ENCODE measurements at regions not wholly inside any gene's neighbourhood (a gene's known extent, or its start where the extent isn't known, plus 50 kb on each side); places are given as distances from the start of the nearest gene placed in this dataset.

DNA sequence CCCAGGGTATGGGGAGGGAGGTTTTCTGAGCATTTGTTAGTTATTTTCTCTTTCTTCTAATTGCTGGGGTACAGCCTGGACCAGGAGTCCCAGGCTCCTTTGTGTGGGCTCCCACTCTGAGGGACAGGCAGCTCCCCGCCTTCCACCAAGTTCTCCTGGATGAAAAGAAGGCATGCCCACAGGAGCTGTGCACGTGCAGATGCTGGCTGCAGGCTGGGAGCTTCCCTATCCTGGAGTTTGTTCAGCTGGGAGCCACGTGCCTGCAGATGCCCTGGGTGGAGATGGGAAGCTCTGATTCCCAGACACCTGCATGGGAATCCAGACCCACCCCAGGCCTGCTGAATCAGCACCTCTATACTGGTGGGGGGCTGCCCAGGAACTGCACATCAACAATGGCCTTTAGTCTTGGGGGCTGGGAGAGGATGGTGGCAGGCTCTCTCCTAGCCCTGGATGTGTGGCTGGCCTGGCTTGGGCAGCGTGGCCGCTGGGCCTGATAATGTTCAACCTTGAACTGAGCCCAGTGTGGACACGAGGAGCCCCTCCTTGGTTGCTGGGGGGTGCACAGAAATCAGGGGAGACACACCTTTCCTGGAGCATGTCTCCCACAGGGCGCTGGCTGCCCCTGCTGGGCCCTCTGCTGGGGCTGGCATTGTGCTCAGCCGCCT lies 233.6 kb upstream of the HS6ST1 start:
- Histone ChIP-seq H3K4me3 (ENCODE audit: insufficient read depth, low read depth, low read length, poor library complexity, severe bottlenecking) (no peak overlapping the region), H3K27me3 (replicated peaks; ENCODE audit: control insufficient read depth, insufficient read depth, low read length, poor library complexity, severe bottlenecking) (no peaks in the 10 kb centered on the region), H3K36me3 (ENCODE audit: control insufficient read depth, insufficient read depth, low read length) (no peaks in the 10 kb centered on the region), H3K4me1 (ENCODE audit: control insufficient read depth, insufficient read depth, low read length, poor library complexity, severe bottlenecking) (no peaks in the 10 kb centered on the region), H3K9me3 (ENCODE audit: control insufficient read depth, low read length) (no peaks in the 10 kb centered on the region), H3K27ac (ENCODE audit: insufficient read depth, low read length, poor library complexity, severe bottlenecking) (no peak overlapping the region)
- DNase-seq: no peak

DNA sequence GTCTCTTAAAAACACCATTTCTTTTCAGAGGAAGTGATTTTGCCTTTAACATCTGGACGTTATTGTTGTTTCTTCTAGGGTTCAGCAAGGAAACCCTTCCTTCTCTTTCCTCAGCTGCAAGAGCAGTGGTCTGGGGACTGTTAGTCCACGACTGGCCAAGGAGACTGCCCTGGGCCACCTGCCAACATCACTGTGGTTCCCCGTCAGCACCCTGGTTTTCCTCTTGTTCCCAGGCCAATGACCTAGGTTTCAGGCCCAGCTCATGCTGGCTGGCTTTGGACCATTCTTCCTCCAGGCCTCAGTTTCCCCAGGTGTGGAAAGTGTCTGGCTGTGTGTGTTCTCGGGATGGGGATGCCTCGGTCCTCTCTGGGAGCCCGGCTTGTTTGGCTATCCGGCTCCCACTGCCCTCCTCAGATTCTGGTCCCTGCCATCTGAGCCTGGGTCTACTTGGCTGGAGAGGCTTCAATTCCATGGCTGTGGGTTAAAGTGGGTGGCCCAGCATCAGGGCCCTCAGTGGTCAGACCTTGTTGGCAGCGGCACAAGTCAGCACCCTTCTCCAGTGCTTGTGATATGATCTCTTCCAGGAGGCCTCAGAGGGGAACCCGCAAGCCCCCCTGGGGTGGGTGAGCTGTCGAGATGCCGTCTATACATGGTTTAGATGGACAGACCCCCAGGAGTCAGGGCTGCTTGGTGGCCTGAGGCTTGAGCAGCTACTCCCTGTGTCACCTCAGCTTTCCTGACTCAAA lies 234.3 kb upstream of the HS6ST1 start:
- DNase-seq: no peak
- Histone ChIP-seq H3K4me1 (ENCODE audit: control insufficient read depth, insufficient read depth, low read length, poor library complexity, severe bottlenecking) (no peaks in the 10 kb centered on the region), H3K4me3 (ENCODE audit: insufficient read depth, low read depth, low read length, poor library complexity, severe bottlenecking) (no peak overlapping the region), H3K27me3 (replicated peaks; ENCODE audit: control insufficient read depth, insufficient read depth, low read length, poor library complexity, severe bottlenecking) (no peaks in the 10 kb centered on the region), H3K27ac (ENCODE audit: insufficient read depth, low read length, poor library complexity, severe bottlenecking) (no peak overlapping the region), H3K9me3 (ENCODE audit: control insufficient read depth, low read length) (no peaks in the 10 kb centered on the region), H3K36me3 (ENCODE audit: control insufficient read depth, insufficient read depth, low read length) (no peaks in the 10 kb centered on the region)

DNA sequence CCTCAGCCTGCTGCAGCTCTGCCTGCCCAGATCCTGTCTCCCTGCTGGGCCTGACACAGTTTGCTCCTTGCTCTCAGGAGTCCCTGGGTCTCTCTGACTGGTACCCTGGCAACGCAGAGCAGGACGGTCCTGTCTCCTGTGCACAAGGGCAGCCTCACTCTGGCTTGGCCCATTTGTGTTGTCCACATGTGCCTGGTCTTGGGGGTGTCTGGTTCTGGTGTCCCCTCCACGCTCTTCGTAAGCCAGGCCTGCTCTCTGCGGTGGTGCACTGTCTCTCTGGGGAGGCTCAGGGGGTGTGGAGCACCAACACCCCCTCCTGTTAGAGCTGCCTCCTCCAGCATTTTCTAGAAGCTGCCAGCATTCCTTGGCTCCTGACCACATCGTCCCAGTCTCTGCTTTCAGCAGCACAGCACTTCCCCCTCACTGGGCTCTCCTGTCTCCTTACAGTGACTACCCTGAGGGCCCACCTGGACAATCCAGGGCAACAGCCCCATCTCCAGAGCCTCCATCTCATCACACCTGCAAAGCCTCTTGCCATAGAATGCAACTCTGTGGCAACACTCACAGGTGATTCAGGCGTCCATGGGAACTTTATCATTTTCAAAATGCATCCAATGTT lies 235.6 kb upstream of the HS6ST1 start:
- Histone ChIP-seq H3K9me3 (ENCODE audit: control insufficient read depth, low read length) (no peaks in the 10 kb centered on the region), H3K27ac (ENCODE audit: insufficient read depth, low read length, poor library complexity, severe bottlenecking) (no peak overlapping the region), H3K4me1 (ENCODE audit: control insufficient read depth, insufficient read depth, low read length, poor library complexity, severe bottlenecking) (no peaks in the 10 kb centered on the region), H3K4me3 (ENCODE audit: insufficient read depth, low read depth, low read length, poor library complexity, severe bottlenecking) (no peak overlapping the region), H3K27me3 (replicated peaks; ENCODE audit: control insufficient read depth, insufficient read depth, low read length, poor library complexity, severe bottlenecking) (no peaks in the 10 kb centered on the region), H3K36me3 (ENCODE audit: control insufficient read depth, insufficient read depth, low read length) (no peaks in the 10 kb centered on the region)
- no peak for DNase-seq

DNA sequence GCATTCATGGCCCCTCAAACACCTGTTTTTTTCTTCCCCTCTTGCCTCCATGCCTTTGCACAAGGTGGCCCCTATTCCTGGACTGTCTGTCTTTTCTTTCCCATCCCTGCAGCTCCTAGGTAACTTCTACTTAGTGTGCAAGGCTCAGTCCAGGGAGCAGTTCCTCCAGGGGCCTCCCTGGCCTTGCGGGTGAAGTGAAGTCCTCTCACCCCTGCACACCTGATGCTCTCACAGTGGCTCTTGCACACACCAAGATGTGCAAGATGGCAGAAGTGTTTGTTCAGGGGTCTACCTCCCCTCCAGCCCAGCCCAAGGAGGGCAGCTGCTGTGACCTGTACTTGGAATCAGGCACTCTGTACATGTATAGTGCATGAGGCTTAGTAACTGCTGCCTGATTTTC lies 236.8 kb upstream of the HS6ST1 start:
- Histone ChIP-seq H3K36me3 (ENCODE audit: control insufficient read depth, insufficient read depth, low read length) (no peaks in the 10 kb centered on the region), H3K4me3 (ENCODE audit: insufficient read depth, low read depth, low read length, poor library complexity, severe bottlenecking) (no peak overlapping the region), H3K4me1 (ENCODE audit: control insufficient read depth, insufficient read depth, low read length, poor library complexity, severe bottlenecking) (no peaks in the 10 kb centered on the region), H3K27ac (ENCODE audit: insufficient read depth, low read length, poor library complexity, severe bottlenecking) (no peak overlapping the region), H3K27me3 (replicated peaks; ENCODE audit: control insufficient read depth, insufficient read depth, low read length, poor library complexity, severe bottlenecking) (no peaks in the 10 kb centered on the region), H3K9me3 (ENCODE audit: control insufficient read depth, low read length) (no peaks in the 10 kb centered on the region)
- DNase-seq: no peak

DNA sequence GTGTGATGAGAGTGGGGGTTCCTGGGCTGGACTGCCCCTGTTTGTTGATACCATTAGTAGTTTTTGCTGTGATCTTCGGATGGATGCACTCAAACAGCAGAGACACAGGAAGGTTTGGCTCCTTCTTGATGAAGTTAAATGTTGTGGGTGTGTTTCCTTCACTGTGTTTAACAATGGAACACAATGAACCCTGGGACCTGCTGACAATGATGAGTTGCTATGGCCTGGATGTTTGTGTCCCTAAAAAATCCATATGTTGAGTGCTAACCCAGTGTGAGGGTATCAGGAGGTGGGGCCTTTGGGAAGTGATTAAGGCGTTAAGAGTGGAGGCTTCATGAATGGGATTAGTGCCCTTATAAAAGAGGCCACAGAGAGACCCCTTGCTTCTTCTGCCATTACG lies 237.4 kb upstream of the HS6ST1 start:
- DNase-seq: no peak
- Histone ChIP-seq H3K4me1 (ENCODE audit: control insufficient read depth, insufficient read depth, low read length, poor library complexity, severe bottlenecking) (no peaks in the 10 kb centered on the region), H3K27me3 (replicated peaks; ENCODE audit: control insufficient read depth, insufficient read depth, low read length, poor library complexity, severe bottlenecking) (no peaks in the 10 kb centered on the region), H3K9me3 (ENCODE audit: control insufficient read depth, low read length) (no peaks in the 10 kb centered on the region), H3K27ac (ENCODE audit: insufficient read depth, low read length, poor library complexity, severe bottlenecking) (no peak overlapping the region), H3K36me3 (ENCODE audit: control insufficient read depth, insufficient read depth, low read length) (no peaks in the 10 kb centered on the region), H3K4me3 (ENCODE audit: insufficient read depth, low read depth, low read length, poor library complexity, severe bottlenecking) (no peak overlapping the region)

DNA sequence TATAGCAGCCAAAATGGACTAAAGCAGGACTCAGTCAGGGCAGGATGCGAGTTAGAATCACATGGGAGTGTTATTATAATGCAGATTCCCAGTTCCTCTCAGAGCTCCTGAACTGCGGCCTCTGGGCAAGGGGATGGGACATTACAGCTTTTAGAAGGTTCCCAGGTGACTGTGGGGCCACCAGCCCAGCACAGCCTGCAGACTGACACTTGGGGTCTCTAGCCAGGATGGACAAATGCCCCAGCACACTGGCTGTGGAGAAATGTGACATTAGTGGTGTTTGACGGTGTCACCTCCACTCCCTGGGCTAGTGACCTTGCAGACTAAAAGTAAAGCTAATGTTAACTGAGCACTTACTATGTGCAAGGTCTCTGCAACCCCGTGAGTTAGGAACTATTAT lies 238.0 kb upstream of the HS6ST1 start:
- Histone ChIP-seq H3K4me1 (ENCODE audit: control insufficient read depth, insufficient read depth, low read length, poor library complexity, severe bottlenecking) (no peaks in the 10 kb centered on the region), H3K36me3 (ENCODE audit: control insufficient read depth, insufficient read depth, low read length) (no peaks in the 10 kb centered on the region), H3K9me3 (ENCODE audit: control insufficient read depth, low read length) (no peaks in the 10 kb centered on the region), H3K4me3 (ENCODE audit: insufficient read depth, low read depth, low read length, poor library complexity, severe bottlenecking) (no peak overlapping the region), H3K27ac (ENCODE audit: insufficient read depth, low read length, poor library complexity, severe bottlenecking) (no peak overlapping the region), H3K27me3 (replicated peaks; ENCODE audit: control insufficient read depth, insufficient read depth, low read length, poor library complexity, severe bottlenecking) (no peaks in the 10 kb centered on the region)
- DNase-seq: no peak

DNA sequence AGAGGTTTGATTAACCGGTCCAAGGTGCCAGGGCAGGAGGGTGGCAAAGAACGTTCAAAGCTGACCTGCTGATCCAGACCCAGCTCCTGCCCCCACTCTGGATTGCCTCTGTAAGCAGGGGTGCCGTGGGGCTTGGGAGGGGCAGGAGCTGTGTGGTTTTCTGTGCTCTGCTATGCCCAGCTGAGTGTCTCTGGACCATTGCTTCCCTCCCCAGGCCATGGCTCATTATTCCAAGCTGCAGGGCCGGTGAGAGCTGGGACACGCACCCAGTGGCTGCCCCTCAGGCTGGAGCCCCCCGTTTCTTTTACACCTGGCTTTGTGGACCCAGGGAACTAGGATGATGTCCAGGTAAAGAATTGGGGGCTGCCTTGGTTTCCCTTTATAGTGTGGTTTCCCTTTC lies 238.4 kb upstream of the HS6ST1 start:
- no peak overlapping the region for H3K27ac ChIP-seq (ENCODE audit: insufficient read depth, low read length, poor library complexity, severe bottlenecking)
- no peaks in the 10 kb centered on the region for H3K36me3 ChIP-seq (ENCODE audit: control insufficient read depth, insufficient read depth, low read length)
- no peak for DNase-seq
- H3K4me1 ChIP-seq (ENCODE audit: control insufficient read depth, insufficient read depth, low read length, poor library complexity, severe bottlenecking): no peaks in the 10 kb centered on the region
- no peak overlapping the region for H3K4me3 ChIP-seq (ENCODE audit: insufficient read depth, low read depth, low read length, poor library complexity, severe bottlenecking)
- no peaks in the 10 kb centered on the region for H3K27me3 ChIP-seq (replicated peaks; ENCODE audit: control insufficient read depth, insufficient read depth, low read length, poor library complexity, severe bottlenecking)
- H3K9me3 ChIP-seq (ENCODE audit: control insufficient read depth, low read length): no peaks in the 10 kb centered on the region

DNA sequence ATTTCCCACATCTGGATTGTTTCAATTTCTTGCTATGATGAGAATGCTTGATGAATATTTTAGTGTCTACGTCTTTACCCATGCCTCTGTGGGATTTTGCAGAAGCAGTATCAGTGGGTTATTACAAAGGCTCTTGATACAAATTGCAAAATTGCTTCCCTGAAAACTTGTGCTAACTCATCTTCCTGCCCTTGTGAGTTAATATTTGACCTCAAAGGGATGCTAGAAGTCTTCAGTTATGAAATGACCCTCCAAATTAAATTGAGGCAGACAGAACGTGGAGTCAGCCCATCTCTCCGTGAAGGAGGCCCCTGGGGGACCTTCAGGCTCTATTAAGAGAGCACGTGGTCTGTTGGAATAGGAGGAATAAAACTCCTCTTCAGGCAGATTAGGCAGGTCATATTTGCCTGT lies 239.2 kb upstream of the HS6ST1 start:
- DNase-seq: no peak
- Histone ChIP-seq H3K4me1 (ENCODE audit: control insufficient read depth, insufficient read depth, low read length, poor library complexity, severe bottlenecking) (no peaks in the 10 kb centered on the region), H3K27ac (ENCODE audit: insufficient read depth, low read length, poor library complexity, severe bottlenecking) (no peak overlapping the region), H3K9me3 (ENCODE audit: control insufficient read depth, low read length) (no peaks in the 10 kb centered on the region), H3K36me3 (ENCODE audit: control insufficient read depth, insufficient read depth, low read length) (no peaks in the 10 kb centered on the region), H3K4me3 (ENCODE audit: insufficient read depth, low read depth, low read length, poor library complexity, severe bottlenecking) (no peak overlapping the region), H3K27me3 (replicated peaks; ENCODE audit: control insufficient read depth, insufficient read depth, low read length, poor library complexity, severe bottlenecking) (no peaks in the 10 kb centered on the region)

DNA sequence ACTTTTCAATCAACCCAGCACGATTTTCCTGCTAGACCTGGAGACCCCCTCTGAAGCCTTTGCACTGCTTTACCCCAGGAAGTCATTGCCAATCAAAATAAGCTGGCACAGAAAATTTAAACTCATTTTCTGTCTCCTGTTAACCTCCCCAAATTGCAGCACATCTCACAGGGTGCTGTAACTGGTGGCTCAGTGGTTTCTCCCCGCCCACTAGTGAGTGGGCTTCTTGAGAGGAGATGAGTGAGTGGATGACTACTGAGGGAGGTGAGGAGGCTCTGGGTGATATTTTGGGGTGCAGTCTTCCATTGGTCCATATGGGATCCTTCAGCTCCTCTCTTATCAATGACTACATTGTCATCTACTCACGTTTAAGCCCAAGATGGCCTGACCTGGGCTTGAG lies 239.8 kb upstream of the HS6ST1 start:
- H3K27me3 ChIP-seq (replicated peaks; ENCODE audit: control insufficient read depth, insufficient read depth, low read length, poor library complexity, severe bottlenecking): no peaks in the 10 kb centered on the region
- no peaks in the 10 kb centered on the region for H3K9me3 ChIP-seq (ENCODE audit: control insufficient read depth, low read length)
- H3K4me1 ChIP-seq (ENCODE audit: control insufficient read depth, insufficient read depth, low read length, poor library complexity, severe bottlenecking): no peaks in the 10 kb centered on the region
- H3K27ac ChIP-seq (ENCODE audit: insufficient read depth, low read length, poor library complexity, severe bottlenecking): no peak overlapping the region
- no peak overlapping the region for H3K4me3 ChIP-seq (ENCODE audit: insufficient read depth, low read depth, low read length, poor library complexity, severe bottlenecking)
- no peaks in the 10 kb centered on the region for H3K36me3 ChIP-seq (ENCODE audit: control insufficient read depth, insufficient read depth, low read length)
- no peak for DNase-seq

DNA sequence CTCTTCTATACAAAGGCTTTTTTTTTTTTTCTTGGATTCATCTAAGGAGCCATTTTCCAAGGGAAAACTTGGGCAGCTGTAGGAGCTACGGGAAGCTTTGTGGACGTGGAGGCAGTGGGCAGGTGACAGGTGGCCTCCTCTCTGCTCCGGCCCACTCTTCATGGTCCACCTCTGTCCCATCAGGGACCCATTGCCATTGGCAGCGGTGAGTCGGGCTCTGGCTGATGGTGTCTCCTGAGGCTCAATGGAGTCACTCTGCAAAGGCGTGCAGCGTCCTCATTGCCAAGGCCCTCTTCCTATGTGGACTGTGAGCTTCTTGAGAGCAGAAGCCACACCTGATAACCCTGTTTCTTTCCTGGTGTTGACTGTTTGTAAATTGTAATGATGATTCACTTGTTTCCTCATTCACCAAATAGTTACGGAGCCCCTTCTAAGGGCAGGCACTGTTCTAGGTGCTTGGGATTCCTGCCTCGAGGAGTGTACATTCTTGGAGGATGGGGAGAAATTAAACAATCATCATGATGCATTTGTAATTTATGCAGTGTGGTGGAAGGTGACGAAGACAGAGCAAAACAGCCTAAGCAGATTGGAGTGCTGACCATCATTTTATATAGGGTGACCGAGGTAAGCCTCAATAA lies 240.3 kb upstream of the HS6ST1 start:
- DNase-seq: no peak
- H3K27ac ChIP-seq (ENCODE audit: insufficient read depth, low read length, poor library complexity, severe bottlenecking): no peak overlapping the region
- no peaks in the 10 kb centered on the region for H3K36me3 ChIP-seq (ENCODE audit: control insufficient read depth, insufficient read depth, low read length)
- no peaks in the 10 kb centered on the region for H3K27me3 ChIP-seq (replicated peaks; ENCODE audit: control insufficient read depth, insufficient read depth, low read length, poor library complexity, severe bottlenecking)
- no peak overlapping the region for H3K4me3 ChIP-seq (ENCODE audit: insufficient read depth, low read depth, low read length, poor library complexity, severe bottlenecking)
- H3K4me1 ChIP-seq (ENCODE audit: control insufficient read depth, insufficient read depth, low read length, poor library complexity, severe bottlenecking): no peaks in the 10 kb centered on the region
- H3K9me3 ChIP-seq (ENCODE audit: control insufficient read depth, low read length): no peaks in the 10 kb centered on the region
